Hepatic stellate cell (primary cell): ENCODE measurements at regions not wholly inside any gene's neighbourhood (a gene's known extent, or its start where the extent isn't known, plus 50 kb on each side); places are given as distances from the start of the nearest gene placed in this dataset.
A peak's percentile ranks its signal among the peaks of the same experiment; 100 is the strongest.
"Not testable (repeated sequence)": the region's sequence is repeated elsewhere in the genome, so short reads cannot be mapped to it uniquely, and the experiment has no call there.

Source experiments
- DNase-seq: peaks from one replicate; pipeline ENCODE4 v3.0.0; 2011; ENCODE audit warnings: low spot score

- no peak for DNase-seq
Measured at GRCh38 chr11:109480251-109480650, 58.3 kb downstream of the C11orf87 start.

- DNase-seq: no peak
Measured at GRCh38 chr11:109486129-109486528, 64.1 kb downstream of the C11orf87 start.

- no peak for DNase-seq
Measured at GRCh38 chr11:109490953-109491635, 69.1 kb downstream of the C11orf87 start.

GRCh38 chr11:109506115-109506514, 84.1 kb downstream of the C11orf87 start:
- DNase-seq: no peak

- no peak for DNase-seq
Measured at GRCh38 chr11:109507331-109507730, 85.3 kb downstream of the C11orf87 start.

GRCh38 chr11:109507836-109508561, 86.0 kb downstream of the C11orf87 start:
- no peak for DNase-seq

GRCh38 chr11:109508943-109509342, 87.0 kb downstream of the C11orf87 start:
- DNase-seq: no peak

- DNase-seq: no peak
Measured at GRCh38 chr11:109510316-109510715, 88.3 kb downstream of the C11orf87 start.

GRCh38 chr11:109511598-109511997, 89.6 kb downstream of the C11orf87 start:
- DNase-seq: no peak

GRCh38 chr11:109512249-109512648, 90.3 kb downstream of the C11orf87 start:
- DNase-seq: no peak

GRCh38 chr11:109512680-109513079, 90.7 kb downstream of the C11orf87 start:
- no peak for DNase-seq

GRCh38 chr11:109514313-109515018, 92.5 kb downstream of the C11orf87 start:
- DNase-seq: no peak

GRCh38 chr11:109519253-109519652, 97.3 kb downstream of the C11orf87 start:
- no peak for DNase-seq

- DNase-seq: no peak
Measured at GRCh38 chr11:109521571-109522086, 99.6 kb downstream of the C11orf87 start.

- DNase-seq: no peak
Measured at GRCh38 chr11:109522116-109522755, 100.2 kb downstream of the C11orf87 start.

- DNase-seq: not testable (repeated sequence)
Measured at GRCh38 chr11:109525636-109526035, 103.6 kb downstream of the C11orf87 start.

GRCh38 chr11:109526061-109526460, 104.1 kb downstream of the C11orf87 start:
- DNase-seq: no peak

- DNase-seq: no peak
Measured at GRCh38 chr11:109526931-109527330, 104.9 kb downstream of the C11orf87 start.

GRCh38 chr11:109527496-109527895, 105.5 kb downstream of the C11orf87 start:
- DNase-seq: peak; percentile 1

- peak; percentile 7 for DNase-seq
Measured at GRCh38 chr11:109547356-109548027, 125.5 kb downstream of the C11orf87 start.

GRCh38 chr11:109552376-109552775, 130.4 kb downstream of the C11orf87 start:
- DNase-seq: no peak

GRCh38 chr11:109553284-109553683, 131.3 kb downstream of the C11orf87 start:
- DNase-seq: no peak
